Right lobe of liver (tissue), 6 donors: ENCODE measurements at regions not wholly inside any gene's neighbourhood (a gene's known extent, or its start where the extent isn't known, plus 50 kb on each side); places are given as distances from the start of the nearest gene placed in this dataset.
"Not testable (repeated sequence)": the region's sequence is repeated elsewhere in the genome, so short reads cannot be mapped to it uniquely, and the experiment has no call there.

Source experiments
- ATAC-seq, 4 donors: fragments of 200-7000 bp; cut with Tn5 transposase; one replicate each; pipeline ENCODE4 v1.9.1; 2020; ENCODE audit warnings: mild to moderate bottlenecking in 4 of 4, moderate library complexity in 4 of 4
- DNase-seq, 3 donors: peaks; one replicate each; pipeline ENCODE4 v3.0.0-alpha.2; 2020
- H3K27ac ChIP-seq, 3 donors: fragments of 200-600 bp; one replicate each; pipeline ENCODE4 v1.8.0; 2022
- H3K27me3 ChIP-seq, 2 donors: fragments of 200-600 bp; one replicate each; pipeline ENCODE4 v1.8.0; 2022
- H3K36me3 ChIP-seq, 4 donors: fragments of 200-600 bp; sonication (generic) in 1 of 4; one replicate each; pipeline versions ENCODE4 v1.5.1 to v1.8.0; 2017 to 2022; ENCODE audit warnings: control low read depth in 1 of 4
- H3K4me1 ChIP-seq, 4 donors: fragments of 200-600 bp; sonication (generic) in 1 of 4; one replicate each; pipeline versions ENCODE4 v1.5.1 to v1.8.0; 2017 to 2022; ENCODE audit warnings: control low read depth in 1 of 4
- H3K4me3 ChIP-seq, 3 donors: fragments of 200-600 bp; one replicate each; pipeline ENCODE4 v1.8.0; 2022
- H3K9me3 ChIP-seq, 4 donors: fragments of 200-600 bp; sonication (generic) in 1 of 4; one replicate each; pipeline versions ENCODE4 v1.5.1 to v1.8.0; 2017 to 2022; ENCODE audit warnings: control low read depth in 1 of 4
- whole genome bisulfite sequencing: methylation state at CpG from one replicate; pipeline ENCODE4 v1.1.6; 2018; ENCODE audit warnings: low coverage, low lambda C conversion rate; ENCODE audit not compliant: insufficient coverage; ENCODE audit errors: missing lambda C conversion rate; 5-methylcytosine and 5-hydroxymethylcytosine counted together
- intact Hi-C, 2 donors: fragments of 100-400 bp; cut with DNase I; formaldehyde crosslinking; loops; one replicate each; pipeline versions ENCODE4 v1.11.2 to v1.14.1; 2022
- donor health status: DM: no; HTN: yes; CAD: no.
- donor health status: DM: no; HTN: no; CAD: no.
- donor health status: DM: no; HTN: no; CAD: no.
- donor health status: DM: no; HTN: yes; CAD: no.
- donor health status: DM: no; HTN: yes; CAD: no.

DNA sequence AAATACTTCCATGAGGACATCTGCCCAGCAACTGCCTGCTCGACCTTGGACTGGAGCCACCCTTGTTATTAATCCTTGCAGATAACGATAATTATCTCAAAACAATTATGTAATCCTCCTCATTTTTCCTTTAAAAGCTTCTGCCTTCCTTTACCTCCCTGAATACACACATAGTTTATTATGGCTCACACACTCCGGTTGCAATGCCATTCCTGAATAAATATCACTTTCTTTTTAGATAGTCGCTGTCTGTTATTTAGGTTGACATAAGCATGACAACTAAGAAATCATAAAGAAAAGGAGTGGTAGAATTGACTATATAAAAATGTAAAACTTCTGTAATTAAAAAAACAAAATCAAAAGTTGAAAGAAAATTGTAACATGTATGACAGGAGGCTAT, 64.8 kb downstream of the B4GALT7 start:
- H3K27ac ChIP-seq, H3K4me3 ChIP-seq, H3K4me1 ChIP-seq, DNase-seq, H3K9me3 ChIP-seq, H3K36me3 ChIP-seq, ATAC-seq, H3K27me3 ChIP-seq, intact Hi-C loops: not testable (repeated sequence)
- WGBS: 76% methylated on average over 2 of the region's 4 CpGs

GRCh38 chr5:177665172-177665571, 65.2 kb downstream of the B4GALT7 start:
- H3K9me3 ChIP-seq, H3K4me3 ChIP-seq, intact Hi-C loops, H3K36me3 ChIP-seq, DNase-seq, H3K27me3 ChIP-seq, ATAC-seq, H3K4me1 ChIP-seq, H3K27ac ChIP-seq: not testable (repeated sequence)
- WGBS: 71% methylated on average over 1 of the region's 6 CpGs

DNA sequence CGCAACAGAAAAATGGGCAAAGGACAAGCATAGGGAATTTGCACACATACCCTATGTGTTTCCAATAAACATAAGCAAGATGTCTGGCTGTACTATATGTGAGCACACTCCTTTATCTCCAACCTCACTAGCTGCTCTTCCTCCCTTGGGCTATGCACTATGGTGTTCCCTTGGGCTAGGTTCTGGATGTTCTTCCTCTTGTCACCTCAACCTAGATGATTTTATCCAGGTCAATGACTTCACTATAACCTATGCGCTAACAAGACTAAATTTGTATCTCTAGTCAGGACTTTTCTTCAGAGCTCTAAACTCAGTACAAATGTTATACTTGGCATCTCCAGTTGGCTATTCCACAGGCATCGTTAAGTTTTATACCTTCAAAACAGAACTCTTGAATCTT, 66.0 kb downstream of the B4GALT7 start:
- WGBS: 83% methylated on average over 1 of the region's 3 CpGs
- H3K27ac ChIP-seq, H3K9me3 ChIP-seq, H3K4me3 ChIP-seq, ATAC-seq, intact Hi-C loops, DNase-seq, H3K4me1 ChIP-seq, H3K36me3 ChIP-seq, H3K27me3 ChIP-seq: not testable (repeated sequence)

- intact Hi-C loops, H3K27ac ChIP-seq, DNase-seq, H3K27me3 ChIP-seq, H3K9me3 ChIP-seq, H3K36me3 ChIP-seq, H3K4me1 ChIP-seq: not testable (repeated sequence)
- peak overlapping the region in 1 of 3 donors; percentile 18 for H3K4me3 ChIP-seq
- WGBS: 30% methylated on average over 2 of the region's 37 CpGs
- peak; percentile 62 to 66 (median 64) for ATAC-seq
Observed at GRCh38 chr5:177671035-177671754, 71.3 kb downstream of the B4GALT7 start.

DNA sequence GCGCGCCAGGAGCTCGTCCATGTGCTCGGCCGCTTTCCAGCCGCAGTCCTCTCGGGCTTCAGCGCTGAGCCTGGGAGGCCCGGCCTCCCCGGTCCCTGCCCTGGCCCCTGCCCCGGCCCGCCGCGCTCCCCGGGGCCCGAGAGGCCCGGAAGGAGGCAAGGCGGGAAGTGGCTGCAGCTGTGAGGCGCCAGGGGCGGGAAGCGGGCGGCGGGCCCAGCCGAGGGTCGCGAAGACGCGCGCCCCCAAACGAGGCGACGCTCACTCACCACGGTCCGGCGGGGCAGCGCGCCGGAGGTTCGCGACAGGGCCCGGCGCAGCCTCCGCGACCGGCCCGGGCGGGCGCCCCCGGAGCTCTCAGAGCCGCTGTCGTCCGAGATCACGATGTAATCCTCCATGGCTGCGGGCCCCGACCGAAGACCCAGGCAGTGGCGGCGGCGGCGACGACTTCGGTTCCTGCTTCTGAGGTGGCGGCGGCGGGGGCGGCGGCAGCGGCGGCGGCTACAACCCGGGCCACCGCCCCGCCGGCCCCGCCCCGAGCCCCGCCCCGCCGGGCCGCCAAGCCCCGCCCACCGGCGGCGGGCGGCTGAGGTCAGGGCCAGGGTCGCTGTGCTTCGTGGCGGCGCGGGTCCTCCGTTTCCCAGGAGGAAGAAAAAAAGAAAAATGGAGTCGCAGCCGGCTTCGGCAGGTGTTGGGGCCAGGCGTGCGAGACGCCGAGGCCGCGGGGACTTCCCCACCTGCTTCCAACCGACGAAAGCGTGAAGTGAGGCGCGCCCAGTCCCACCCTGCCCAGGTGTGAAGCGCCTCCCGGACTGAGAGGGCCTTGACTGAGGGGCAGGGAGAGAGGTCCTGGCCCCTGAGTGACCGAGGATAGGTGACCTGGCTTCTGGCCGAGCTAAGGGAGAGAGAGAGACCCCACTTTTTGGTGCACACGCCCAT, 72.1 kb downstream of the B4GALT7 start:
- no CpG with 5 or more reads among the region's 110 CpGs for WGBS
- intact Hi-C loops, H3K36me3 ChIP-seq, H3K27me3 ChIP-seq, H3K4me1 ChIP-seq, H3K9me3 ChIP-seq, H3K27ac ChIP-seq: not testable (repeated sequence)
- peak; percentile 84 to 87 (median 86) for ATAC-seq
- DNase-seq: peak; percentile 73 to 77 (median 76)
- peak overlapping the region in 2 of 3 donors; percentile 38 to 40 for H3K4me3 ChIP-seq
